GM18511 (cell line): ENCODE measurements at regions not wholly inside any gene's neighbourhood (a gene's known extent, or its start where the extent isn't known, plus 50 kb on each side); places are given as distances from the start of the nearest gene placed in this dataset.
"Not testable (repeated sequence)": the region's sequence is repeated elsewhere in the genome, so short reads cannot be mapped to it uniquely, and the experiment has no call there.

Experiments used
- ATAC-seq: cut with Tn5 transposase; IDR thresholded peaks from one replicate; pipeline ENCODE4 v1.9.1; 2021; ENCODE audit warnings: mild to moderate bottlenecking, moderate library complexity; ENCODE audit not compliant: unreplicated experiment

DNA sequence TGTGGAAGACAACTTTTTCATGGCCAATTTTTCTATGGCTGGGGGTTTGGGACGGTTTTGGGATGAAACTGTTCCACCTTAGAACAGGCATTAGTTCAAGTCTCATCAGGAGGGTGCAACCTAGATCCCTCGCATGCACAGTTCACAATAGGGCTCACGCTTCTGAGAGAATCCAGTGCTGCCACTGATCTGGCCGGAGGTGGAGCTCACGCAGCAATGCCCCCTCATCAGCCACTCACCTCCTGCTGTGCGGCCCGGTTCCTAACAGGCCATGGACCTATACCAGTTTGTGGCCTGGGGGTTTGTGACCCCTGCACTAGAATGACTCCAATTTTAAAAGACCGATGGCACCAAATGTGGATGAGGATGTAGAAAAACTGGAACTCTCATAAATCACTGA, 127.2 kb upstream of the IER5L start:
- no peak for ATAC-seq

GRCh38 chr9:129301941-129302340, 123.9 kb upstream of the IER5L start:
- ATAC-seq, result no peak

DNA sequence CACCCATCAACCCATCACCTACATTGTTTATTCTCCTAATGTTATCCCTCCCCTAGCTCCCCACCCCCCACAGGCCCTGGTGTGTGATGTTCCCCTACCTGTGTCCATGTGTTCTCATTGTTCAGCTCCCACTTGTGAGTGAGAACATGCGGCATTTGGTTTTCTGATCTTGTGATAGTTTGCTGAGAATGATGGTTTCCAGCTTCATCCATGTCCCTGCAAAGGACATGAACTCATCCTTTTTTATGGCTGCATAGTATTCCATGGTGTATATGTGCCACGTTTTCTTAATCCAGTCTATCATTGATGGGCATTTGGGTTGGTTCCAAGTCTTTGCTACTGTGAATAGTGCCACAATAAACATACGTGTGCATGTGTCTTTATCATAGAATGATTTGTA, 118.1 kb upstream of the IER5L start:
- not testable (repeated sequence) for ATAC-seq

GRCh38 chr9:129291041-129291501, 113.0 kb upstream of the IER5L start:
- no peak for ATAC-seq

DNA sequence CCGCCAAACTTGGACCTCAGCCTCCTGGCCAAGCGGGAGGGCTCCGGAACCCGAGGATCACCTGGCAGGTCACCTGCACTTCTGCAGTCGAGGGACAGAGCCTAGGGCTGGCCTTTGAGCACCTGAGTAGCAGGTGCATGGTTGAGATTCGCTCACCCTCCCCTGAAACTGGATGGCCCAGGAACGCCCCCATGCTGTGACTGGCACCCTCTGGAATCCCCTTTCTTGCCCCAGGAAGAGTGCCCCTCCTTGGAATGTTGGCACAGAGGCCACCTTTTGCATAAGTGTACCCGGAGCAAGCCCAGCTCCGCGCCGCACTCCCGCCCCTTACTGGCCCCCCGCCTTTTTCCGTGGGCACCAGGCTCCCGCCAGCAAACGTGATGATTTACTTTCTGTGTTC, 112.5 kb upstream of the IER5L start:
- ATAC-seq, result no peak

DNA sequence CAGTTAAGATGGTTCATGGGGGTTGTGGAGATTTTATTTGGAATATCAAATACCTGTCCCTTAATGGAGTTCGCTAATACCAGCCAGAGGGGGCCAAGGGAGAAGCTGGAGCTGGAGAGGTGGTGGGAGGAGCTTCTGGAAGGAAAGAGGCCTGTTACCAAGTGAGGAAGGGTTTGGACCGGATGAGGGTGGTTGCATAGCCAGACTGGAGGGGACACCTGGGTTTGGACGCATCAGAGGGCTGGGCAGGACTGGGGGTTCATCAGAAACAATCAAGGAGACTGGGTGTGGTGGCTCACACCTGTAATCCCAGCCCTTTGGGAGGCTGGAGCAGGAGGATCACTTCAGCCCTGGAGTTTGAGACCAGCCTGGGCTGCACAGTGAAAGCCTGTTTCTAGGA, 111.8 kb upstream of the IER5L start:
- ATAC-seq, result no peak

DNA sequence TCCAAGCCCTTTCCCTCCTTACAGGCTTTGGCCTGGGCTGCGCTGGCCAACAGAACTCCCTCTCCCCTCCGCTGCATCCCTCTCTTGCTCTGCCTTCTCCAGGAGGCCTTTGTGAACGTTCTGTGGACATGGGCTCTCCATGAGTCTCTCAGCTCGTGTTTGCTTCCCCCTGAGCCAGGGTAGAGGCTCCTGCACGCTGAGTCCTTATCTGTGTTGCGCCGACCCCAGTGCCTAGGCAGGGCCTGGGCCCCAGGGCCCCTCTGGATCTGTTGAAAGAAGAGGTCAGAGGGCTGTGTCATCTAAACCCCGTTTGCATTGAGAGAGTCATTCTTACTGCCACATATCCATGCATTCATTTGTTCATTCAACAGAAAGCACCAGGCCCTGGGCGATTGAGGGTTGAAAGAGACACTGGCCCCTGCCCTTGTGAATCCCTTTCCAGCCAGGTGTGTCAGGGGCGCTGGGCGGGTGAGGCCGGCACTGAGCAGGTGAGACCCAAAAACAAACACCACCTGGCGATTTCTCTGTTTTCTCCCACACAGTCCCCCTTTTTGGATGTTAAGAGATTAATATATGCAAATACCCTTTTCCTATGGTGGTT, 111.2 kb upstream of the IER5L start:
- no peak for ATAC-seq

DNA sequence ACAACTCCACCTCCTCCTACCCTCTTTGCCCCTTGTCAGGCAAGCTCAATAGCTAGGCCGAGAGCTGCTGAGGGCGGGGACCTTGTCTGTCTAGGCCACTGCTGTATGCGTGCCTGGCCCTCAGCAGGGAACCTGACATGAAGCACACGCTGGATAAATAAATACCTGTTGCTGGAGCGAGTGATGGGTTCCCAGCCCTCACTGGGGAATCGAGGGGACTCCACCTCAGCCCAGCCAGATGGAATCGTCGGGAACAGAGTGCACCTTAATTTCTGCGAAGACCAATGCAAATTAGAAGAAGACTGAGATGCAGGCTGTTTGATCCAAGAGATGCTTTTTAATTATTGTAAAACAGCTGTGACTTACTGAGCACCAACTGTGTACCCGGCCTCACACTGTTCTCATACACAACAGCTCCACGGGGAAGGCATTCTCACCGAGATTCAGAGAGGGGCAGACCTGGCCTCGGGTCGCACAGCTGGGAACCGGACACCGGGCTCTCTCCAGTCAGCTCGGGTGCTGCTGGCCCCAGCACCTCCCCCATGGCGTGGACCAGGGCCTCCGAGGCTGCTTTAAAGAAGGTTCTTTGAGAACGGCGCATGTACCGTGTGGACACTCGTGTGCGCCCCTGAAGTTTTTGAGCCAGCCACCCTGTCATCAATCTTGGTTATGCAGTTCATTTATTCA, 109.7 kb upstream of the IER5L start:
- no peak for ATAC-seq

DNA sequence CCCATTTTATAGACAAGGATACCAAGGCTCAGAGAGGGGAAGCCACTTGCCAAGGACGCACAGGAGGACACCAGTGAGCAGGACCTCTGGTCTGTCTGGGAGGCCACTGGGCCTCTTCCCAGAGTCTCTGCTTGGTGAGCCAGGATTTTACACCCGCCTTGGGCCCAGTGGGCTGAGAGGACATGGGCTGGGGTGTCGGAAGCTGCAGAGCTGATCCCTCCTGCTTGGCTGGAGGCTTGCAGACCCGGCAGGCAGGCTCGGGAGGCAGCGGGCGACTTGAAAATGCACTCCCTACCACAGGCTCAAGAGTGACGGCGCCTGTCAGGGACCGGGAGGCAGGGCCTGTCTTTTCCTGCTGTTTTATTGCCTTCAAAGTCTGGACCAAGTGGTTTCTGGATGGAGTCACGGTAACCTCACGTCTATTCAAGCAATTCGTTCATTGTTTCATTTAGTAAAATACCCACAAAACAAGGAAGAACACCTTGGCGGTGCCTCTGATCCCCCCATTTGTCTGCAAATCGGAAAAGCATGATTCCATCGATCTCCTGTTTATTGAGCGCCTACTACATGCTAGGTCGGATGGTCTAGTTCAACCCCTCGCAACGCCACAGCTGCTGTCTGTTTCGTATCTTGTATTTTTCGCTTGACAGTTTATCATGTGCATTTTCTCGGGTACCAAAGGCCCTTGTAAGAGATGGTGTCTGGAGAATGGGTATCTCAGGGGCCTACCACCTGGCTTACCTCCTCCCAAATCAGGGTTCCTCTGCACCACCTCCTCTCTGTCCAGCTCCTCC, 108.1 kb upstream of the IER5L start:
- no peak for ATAC-seq

GRCh38 chr9:129285382-129285781, 107.3 kb upstream of the IER5L start:
- ATAC-seq, result no peak

GRCh38 chr9:129284607-129285291, 106.7 kb upstream of the IER5L start:
- ATAC-seq, result no peak

- no peak for ATAC-seq
Measured at GRCh38 chr9:129283705-129284606, 105.9 kb upstream of the IER5L start.

- no peak for ATAC-seq
Measured at GRCh38 chr9:129283291-129283691, 105.2 kb upstream of the IER5L start.

- no peak for ATAC-seq
Measured at GRCh38 chr9:129282731-129283211, 104.7 kb upstream of the IER5L start.

- ATAC-seq, result no peak
Measured at GRCh38 chr9:129282272-129282671, 104.2 kb upstream of the IER5L start.

DNA sequence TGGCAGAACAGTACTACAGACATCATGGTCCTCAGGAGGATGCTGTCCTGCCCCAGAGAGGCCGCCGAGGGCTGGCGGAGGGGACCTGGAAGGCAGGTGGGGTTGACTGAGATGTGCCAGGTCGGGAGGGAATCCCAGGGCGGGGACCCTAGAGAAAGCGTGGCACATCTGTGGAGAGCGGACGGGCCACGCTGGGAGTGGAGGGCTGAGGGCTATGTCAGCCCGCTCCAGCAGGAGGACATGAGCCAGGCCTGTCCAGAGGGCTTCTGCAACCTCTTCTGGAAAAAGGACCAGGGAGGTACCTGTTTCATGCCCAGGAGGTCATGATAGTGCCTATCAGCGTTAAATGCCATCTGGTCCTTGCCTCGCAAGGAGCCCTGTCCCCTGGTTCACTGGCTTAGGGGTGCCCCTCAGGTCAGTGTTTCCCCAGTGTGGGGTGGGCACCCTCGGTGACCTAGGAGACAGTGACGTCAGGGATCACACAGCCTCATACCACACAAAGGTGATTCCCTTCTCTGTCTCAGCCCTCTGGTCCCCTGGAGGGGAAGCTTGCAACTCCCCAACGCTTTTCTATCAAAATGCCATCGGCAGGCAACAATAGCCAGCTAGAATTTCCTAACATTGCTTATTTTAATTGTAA, 103.6 kb upstream of the IER5L start:
- no peak for ATAC-seq

GRCh38 chr9:129280623-129281271, 102.7 kb upstream of the IER5L start:
- no peak for ATAC-seq

DNA sequence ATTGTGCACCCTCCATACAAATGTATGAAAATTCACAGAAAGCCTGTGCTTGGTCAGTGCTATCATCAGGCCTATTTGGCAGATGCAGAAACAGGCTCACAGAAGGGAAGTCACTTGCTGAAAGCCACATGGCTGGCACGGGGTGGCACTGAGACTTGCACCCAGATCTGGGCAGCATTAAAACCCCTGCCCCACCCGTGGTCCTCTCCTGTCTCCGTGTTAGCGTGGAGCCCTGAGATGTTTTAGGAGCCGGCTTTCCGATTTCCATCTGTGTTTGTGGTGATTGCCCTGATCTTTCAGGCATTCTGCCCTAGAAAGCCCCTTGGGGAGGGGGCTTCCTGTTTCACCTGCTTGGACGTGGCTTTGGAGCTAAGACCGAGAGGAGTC, 102.2 kb upstream of the IER5L start:
- no peak for ATAC-seq
